NCI-H774 (cell line): ENCODE measurements at regions not wholly inside any gene's neighbourhood (a gene's known extent, or its start where the extent isn't known, plus 50 kb on each side); places are given as distances from the start of the nearest gene placed in this dataset.

Experiments
- DNase-seq: peaks from one replicate; lab custom pipeline; 2025; lab: John Stamatoyannopoulos, UW

DNA sequence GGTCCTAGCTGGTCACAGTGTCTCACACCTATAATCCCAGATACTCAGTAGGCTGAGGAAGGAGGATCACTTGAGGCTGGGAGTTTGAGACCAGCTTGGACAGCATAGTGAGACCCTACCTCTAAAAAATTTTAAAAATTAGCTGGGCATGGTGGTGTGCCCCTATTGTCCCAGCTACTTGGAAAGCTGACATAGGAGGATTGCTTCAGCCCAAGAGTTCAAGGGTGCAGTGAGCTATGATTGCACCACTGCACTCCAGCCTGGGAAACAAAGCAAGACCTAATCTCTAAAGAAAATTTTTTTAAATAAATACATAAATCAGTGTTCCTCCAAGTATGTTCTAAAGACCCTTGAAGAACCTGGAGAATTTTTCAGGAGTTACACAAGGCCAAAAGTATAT, 50.6 kb upstream of the GNAO1 start:
- DNase-seq = no peak

DNA sequence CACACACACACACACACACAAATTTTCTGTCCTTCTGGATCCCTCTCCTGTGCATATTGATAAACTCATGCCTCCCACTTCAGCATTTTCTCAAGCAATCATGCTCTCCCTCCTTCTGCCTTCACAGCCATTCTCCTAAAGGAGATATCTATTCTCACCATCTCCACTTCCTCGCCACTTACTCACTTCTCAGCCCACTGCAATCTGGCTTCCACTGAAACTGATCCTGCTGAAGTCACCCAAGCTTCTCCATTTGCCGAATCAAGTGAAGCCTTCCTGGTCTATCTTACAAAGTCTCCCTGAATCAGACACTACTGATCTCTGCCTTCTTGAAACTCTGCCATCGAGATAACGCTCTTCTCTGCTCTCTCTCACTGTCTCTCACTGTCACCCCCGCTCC, 54.0 kb upstream of the GNAO1 start:
- DNase-seq = no peak

DNA sequence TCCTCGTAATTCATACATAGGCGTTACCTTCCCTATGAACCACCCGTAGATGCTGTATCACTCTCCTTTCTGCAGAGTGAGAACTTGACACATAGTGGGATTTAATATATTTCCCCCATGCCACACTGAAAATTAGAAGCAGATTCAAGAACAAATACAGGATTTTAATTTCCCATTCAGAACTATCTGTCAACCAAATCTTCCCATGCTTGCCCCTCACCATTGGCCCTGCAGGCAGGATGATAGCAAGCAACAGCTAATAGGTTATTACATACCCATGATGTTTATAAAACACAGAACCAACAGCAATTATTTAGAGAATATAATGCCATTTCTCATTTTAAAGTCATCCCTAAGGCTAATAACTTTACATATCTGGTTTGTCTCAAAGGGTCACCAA, 55.0 kb upstream of the GNAO1 start:
- DNase-seq = no peak

DNA sequence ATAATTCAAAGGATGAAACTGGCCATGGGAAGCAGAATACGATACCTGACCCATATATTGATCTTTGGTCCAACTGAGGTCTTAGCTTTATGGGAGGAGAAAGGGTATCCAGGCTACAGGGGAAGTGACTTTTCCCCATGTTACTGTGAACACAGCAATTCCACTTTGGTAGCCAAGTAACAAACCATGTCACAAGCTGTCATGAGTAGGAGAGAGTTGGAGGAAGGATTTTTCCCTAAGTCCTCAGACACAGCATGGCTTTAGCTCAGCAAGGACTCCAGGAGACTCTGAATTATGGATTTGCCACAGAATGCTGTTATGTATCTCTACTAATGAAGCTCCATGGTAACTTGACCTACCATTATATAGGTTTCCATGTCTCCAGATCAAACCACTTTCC, 56.5 kb upstream of the GNAO1 start:
- no peak for DNase-seq

DNA sequence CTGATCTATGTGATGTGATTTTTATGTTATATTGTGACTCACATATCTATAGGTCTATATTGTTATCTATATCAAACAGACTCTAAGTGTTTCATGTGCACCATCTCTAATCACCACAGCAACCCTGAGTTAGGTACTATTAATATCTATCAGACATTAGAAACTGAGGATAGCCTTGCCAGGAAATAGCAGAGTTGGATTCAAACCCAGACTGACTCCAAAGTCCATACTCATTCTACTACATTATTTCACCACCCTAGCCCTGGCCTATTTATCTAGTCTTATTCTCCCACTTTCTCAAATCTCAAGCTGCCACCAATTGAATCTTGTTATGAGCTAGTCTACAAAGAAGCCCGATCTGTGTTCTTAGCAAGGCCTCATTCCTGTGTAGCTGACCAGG, 65.4 kb upstream of the GNAO1 start:
- no peak for DNase-seq

DNA sequence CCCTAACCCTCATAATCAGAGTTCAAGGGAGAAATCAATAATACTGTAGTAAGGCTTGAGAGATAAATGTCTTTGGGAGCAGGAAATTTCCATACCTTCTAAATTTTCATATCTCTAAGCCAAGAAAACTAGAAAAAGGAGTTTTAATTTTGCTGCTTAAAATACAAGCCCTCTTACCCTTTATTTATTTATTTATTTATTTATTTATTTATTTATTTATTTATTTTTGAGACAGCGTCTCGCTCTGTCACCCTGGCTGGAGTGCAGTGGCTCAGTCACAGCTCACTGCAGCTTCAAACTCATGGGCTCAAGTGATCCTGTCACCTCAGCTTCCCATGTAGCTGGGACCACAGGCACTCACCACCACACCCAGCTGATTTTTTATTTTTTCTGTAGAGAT, 69.0 kb upstream of the GNAO1 start:
- no peak for DNase-seq

DNA sequence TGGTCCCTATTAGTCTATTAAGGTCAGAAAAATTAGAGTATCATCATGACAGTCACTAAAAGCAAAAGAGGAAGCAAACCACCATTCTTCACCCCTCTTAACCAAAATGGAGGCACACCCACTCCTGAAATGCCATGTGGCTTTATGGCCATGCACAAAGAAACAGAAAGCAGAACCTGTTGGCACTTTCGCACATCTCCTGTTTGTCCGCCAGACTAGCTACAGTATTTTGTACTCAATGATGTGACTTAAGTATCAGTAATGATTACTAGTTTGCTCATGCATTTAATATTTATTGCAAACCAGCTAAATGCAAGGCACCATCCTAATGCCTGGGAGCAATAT, 70.2 kb upstream of the GNAO1 start:
- DNase-seq = no peak

DNA sequence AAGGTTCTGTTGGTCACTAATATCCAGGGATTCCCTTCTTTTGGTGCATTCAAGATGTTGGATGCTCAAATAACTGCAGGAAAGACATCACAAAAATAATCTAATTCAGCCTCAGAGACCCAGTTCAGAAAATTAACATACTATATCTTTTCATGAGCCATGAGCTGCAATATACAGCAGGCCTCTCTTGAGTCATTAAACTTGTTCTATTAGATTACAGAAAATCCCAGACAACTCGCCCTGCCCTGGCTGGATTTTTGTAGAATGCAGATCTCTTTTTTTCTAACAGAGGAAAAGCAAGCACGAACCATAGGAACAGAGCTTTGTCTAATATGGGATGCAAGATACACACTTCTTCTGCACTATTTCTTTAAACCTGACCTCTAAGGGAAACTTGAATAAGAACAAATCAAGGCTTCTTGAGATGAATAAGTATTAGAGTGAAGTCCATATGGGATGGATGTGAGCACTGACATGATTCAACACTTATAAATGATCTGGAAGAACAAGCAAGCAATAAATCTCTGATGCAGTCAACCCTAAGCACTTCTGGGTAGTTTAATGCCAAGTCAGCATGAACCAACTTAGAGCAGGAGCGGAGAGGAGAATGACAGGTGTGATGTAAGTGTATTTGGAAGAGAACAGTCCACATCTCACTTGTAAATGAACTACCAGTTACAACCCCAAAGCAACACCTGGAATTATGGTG, 70.7 kb upstream of the GNAO1 start:
- no peak for DNase-seq

DNA sequence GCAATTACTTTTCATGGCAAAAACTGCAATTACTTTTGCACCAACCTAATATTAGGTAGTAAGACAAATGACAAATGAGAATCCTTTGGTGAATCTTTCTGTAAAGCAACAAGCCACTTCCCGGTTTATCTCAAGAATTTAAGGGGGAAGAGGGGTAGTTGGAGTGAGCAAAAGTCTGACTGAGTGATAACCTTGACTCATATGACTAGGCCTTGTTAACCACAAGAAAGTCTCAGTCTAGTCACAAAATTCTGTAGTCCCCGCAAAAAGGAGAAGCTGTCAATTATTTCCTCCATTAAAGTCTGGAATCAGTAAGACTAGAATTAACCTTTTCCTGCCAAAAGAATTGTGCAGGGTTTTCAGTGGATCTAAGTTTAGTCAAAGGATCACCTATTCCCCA, 72.2 kb upstream of the GNAO1 start:
- DNase-seq = no peak

DNA sequence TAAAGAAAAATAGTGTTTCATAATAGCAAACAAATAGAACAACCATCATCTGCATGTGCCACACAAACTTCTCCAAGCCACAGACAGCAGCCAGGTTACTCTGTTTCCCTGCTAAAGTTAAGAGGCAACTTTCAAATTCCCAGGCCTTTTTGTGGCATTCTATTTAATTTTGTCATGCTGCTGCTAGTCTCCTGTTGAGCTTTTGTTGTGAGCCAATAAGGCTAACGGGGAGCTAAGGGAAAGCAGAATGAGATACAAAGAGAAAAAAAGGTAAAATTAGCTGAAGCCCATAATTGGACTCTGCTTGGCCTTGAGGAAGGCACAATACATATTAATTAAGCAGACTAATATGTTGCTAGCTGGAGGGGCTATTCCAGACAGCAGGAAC, 74.7 kb upstream of the GNAO1 start:
- no peak for DNase-seq

DNA sequence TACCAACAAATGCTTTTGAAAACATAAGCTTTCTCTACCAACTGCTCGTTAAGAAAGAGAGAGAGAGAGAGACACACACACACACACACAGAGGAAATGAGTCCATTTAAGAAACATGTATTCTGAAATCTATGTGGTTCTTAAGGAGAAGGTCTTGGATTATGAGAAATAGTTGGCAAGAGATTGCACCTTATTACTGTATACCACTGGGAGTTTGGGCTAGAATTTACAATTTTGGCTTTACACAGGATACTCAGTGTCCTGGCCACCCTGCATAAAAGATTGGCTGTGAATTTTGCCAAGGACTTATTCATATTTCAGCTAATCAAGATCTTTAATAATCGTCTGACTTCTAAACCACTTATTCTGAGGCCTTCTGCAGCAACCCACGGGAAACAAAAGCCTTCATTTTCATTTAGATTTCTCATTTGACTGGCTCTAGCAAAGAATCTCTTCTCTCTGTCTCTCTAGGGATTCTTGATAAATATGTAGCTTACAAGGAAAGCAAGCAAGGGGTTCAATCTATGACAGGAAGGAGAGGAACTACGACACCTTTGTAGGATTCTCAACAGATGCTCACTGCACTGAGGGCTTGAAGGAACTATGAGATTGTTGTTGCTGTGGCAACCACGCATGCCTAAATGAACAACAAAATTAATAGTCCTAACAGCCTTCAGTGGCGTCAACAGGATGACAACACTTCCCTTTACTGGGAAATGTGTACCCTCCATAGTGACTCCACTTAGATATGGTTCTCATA, 75.3 kb upstream of the GNAO1 start:
- no peak for DNase-seq

DNA sequence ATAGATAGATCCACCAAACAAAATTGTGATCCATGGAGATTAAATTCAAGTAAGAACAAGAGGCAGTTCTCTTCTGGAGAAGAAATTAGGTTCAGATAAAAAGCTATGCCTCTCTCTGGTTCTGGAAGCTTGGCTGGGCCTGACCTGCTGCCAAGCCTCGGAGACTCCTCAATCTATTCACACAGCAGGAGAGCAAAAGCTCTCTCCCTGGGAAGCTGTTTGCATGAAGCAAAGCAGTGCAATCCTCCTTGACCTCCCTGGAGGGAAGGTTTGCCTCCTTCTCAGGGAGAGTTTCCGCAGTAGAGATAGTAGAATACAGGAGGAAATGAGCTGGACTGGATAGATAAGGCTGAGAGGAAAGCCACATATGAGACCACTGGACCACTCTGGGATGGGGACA, 78.1 kb upstream of the GNAO1 start:
- DNase-seq = no peak

DNA sequence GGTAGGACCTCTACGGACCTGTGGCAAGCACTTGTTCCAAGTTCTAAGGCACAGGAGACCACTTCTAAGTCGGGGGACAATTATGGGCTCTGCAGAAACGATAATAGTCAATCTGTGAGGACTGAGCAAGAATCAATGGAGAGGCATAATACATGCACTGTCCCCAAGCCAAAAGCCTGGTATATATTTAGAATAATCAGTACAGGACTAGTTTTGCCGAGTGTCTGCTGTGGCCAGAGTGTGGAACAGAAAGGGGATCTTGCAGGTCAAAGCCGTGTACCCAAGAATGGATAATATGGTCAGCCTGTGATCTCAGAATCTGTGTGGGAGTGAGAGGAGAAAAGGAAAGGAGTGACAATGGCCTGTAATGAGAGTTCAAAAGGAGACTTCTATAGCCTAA, 80.2 kb upstream of the GNAO1 start:
- no peak for DNase-seq

DNA sequence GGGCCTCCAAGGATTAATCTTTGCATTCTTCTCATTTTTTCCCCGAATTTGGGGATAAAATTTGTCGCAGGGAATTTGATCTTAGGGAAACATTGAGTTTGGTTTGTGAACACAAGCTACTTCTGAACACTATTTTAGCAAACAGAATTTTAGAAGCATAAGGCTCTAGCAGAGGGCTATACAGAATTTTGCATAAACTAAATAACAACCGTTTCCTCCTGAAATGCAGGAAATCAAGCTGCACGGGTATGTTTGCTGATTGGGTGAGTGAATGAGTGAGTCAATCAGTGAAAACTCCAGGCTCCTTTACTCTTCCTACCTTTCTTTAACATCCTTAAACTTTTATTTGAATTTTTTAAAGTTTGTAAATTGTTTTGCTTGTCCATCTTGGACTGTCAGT, 81.3 kb upstream of the GNAO1 start:
- DNase-seq = no peak

DNA sequence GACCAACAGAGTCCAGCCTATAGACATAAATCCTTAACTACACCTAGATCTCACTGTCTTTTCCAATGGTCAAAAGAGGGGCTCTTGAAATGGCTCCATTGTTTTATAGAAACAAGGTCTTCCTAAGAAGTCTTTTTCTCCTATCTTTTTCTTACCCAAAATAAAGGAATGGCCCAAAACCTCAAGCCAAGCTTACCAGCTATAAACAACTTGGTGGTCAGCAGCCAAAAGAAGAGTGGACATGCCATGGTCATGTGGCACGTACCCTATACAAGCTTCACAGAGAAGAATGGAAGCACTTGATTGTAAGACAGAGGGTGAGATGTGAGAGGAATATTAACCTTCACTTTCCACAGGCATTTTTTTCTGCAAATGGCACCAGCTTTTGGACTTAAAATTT, 82.1 kb upstream of the GNAO1 start:
- DNase-seq = no peak

DNA sequence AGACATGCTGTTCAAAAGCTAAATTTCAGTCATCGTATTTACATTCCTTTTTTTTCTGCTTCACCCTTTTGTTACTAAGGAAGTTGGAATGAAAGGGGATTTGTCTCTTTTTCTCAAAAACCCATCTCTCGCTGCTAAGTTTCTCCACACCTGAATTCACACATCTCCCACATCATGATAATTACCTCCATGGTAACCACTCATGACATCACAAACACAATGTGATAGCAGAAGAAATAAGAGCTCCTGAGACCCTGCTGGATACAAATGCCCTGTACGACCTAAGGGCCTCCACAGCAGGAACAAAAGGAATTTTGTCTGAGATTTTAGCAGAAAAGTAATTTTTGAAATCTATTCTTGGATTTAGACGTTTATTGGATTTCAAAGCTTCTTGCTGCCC, 82.6 kb upstream of the GNAO1 start:
- peak; percentile 11 for DNase-seq

DNA sequence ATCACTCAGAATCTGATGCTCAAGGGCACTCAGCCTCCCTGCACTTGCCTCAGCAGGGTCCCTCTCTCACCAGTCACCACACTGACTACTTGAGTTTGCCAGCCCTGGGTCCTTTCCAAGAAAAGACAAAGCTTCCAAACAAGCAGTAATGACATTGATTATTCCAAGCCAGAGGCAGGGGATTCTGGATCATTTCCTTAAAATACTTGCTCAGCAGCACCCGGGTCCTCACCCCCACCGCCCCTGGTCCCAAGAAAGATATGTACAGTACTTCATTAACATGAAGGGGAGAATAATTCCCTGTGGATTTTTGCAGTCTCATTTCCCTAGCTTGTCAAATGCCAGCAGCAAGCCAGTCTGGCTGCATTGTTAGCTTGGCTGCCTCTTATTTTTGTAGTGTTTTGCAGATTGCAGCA, 83.2 kb upstream of the GNAO1 start:
- DNase-seq = no peak

DNA sequence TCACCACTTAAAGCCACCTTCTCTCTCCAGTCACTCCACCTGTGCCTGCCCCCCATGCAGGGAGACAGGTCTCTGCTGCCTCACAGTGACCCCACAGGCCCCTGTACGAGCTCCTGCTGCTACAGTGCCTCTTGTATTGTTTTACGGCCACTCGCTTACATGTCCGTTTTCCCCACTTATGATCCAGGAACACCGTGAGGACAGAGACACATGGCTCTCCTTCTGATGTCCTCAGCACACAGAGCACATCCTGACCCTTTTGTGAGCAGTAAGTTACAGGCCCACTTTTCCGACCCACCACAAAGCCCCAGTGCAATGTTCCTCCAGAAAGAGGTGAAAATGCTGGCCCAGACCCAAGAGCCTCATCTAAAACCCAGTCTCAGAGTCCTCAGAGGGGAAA, 84.8 kb upstream of the GNAO1 start:
- no peak for DNase-seq

DNA sequence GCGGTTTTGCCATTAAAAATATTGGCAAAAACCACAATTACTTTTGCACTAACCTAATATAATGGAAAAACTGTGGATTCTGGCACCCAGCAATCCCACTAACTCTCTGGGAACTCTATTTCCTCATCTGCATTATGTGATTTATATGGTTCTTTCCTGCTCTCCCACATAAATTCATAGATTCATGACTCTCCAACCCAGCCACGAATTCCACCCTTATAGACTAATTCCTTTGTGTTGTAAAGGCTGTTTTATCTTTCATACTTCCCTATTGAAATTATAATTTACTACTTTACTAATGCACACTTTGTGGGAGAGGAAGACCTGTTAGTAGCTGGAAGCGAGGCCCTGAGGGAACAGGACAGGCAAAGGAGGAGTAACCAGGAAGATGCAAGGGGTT, 88.4 kb upstream of the GNAO1 start:
- DNase-seq = no peak

DNA sequence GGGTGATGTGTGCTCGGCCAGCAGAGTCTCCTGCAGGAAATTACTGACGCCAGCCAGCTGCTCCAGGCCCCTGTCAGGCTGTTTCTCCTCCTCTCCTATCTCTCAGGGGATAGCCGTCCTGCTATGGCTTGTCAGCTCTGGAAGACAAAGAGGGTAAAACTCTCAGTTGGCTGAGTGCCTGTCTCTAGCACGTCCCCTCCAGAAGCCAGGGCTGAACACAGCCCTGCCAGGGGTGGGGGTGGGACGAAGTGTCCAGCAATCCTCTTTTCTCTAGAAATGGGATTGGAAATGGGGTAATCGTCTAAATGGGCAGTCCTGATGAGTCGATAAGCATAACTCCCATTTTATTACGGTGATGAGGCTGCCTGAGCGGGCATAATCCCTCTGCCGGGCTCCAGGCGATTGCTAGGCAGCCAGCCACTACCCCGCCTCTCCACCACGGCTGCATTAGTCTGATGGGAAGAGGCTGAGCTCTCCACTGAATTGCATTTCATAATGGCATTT, 89.1 kb upstream of the GNAO1 start:
- no peak for DNase-seq

DNA sequence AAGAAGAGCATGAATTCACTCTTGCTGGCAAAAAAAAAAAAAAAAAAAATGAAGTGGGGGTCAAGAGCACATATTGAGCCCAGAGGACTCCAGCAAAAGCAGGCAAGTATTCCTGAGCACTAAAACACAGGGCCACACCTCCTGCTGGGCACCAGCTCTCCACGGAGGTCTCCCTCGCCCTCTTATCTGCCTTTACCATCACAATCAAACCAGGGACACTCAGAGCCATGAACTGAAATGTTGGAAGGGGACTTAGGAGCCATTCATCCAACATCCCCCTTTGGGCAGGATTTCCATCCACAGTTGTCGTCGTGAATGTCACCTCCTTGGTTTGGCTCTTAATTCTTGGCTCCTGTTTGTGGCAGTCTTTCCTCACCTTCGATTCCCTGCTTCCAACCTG, 89.8 kb upstream of the GNAO1 start:
- DNase-seq = no peak

DNA sequence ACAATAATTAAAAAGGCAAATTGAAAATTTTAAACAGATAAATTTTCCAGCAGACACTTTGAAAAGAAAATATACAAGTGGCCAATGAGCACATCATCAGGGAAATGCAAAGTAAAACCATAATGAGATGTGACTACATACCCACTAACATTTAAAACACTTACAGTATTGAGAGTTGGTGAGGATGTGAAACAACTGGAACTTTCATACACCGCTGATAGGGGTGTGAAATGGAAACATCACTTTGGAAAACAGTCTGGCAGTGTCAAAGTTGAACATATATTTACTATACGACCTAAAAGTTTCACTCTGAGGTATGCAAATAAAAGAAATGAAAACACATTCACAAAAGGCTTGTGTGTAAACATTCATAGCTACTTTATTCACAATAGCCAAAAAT, 94.0 kb upstream of the GNAO1 start:
- DNase-seq = no peak

DNA sequence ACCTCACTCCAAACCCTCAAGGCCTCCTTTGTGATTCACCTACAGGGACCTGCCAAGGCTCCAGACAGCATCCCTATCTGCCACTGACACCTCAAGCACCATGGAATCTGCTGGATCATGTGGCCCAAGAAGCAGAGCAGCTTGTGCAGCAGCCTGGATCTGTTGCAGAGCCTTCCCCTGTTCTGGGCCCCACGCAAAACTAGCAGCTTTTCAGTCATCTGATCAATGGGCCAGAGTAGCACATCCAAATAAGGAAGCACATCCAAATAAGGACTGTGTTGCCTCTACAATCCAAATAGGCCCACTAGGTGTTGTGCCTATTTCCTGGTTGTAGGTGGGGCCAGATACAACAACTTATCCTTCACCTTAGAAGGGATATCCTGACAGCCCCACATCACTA, 97.1 kb upstream of the GNAO1 start:
- no peak for DNase-seq

DNA sequence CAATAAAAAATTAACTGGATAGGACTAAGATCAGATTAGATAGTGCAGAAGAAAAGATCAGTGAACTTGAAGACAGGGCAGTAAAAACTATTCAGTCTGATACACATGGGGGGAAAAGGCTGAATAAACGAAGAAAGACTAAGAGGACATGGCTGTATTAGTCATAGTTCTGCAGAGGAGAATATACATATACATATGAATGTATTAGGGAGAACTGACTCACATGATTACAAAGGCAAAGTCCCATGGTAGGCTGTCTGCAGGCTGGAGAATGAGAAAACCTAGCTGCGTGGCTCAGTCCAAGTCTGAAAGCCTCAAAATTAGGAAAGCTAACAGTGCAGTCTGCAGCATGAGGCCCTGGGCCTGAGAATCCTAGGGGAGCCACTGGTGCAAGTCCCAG, 98.2 kb upstream of the GNAO1 start:
- DNase-seq = no peak
